Bone marrow (tissue), 2 donors: ENCODE measurements at regions not wholly inside any gene's neighbourhood (a gene's known extent, or its start where the extent isn't known, plus 50 kb on each side); places are given as distances from the start of the nearest gene placed in this dataset.
"Not testable (repeated sequence)": the region's sequence is repeated elsewhere in the genome, so short reads cannot be mapped to it uniquely, and the experiment has no call there.

Experiments
- DNase-seq, 2 donors: peaks; one replicate each; lab custom pipeline; 2025; lab: John Stamatoyannopoulos, UW

DNA sequence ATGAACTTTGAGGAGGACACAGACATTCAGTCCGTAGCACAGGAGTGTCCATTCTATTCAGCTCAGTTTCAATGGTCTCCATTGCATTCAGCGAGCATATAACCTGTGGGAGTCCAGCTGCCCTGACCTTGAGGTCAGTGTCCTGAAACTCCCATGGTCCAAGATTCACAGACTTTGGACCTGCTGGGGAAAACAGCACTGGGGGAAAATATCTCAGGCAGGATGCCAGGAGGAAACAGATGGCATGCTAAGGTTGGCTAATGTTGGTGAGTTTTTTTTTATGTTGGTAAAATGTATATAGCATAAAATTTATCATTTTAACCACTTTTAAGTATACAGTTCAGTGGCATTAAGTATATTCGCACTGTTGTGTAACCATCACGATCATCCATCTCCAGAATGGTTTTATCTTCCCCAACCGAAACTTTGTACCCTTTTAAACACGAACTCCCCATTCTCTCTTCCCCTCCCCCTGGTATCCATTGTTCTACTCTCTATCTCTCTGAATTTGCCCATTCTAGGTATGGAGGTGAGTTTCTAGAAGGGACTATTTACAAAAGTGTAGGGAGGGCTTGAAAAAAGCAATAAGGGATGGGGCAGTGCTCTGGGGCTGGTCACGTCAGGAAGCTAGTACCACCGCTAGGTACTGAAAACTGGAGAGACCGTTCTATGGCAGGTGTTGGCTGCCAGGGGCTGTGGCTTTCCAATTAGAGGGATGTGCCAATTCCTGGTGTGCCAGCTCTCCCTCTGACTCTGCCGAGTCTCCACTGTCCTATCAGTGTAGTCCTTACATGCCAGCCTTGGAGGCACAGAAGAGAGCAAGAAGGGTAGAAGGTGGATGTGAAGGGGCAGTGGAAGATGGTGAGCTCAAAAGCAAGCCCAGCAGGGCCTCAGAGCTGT lies 85.3 kb downstream of the FOXD2 start:
- DNase-seq, result no peak

DNA sequence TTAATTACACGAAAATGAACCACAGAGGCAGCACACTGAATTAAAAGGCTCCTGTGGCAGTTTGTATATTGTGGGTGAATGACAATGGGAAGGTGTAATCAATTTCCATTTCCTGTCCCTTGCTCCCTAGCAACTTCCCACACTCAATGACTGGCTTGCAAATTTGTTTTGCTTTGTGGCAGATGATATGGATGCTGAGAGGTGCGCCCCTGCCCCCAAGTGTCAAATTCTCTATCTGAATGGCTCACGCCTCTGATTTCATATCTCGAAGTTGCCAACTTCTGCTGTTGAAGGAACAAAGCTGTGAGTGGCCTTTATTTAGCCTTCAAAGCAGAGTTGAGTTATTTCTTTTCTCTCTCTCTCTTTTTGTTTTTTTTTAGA lies 86.0 kb downstream of the FOXD2 start:
- no peak for DNase-seq

GRCh38 chr1:47524272-47524671 lies 86.4 kb downstream of the FOXD2 start:
- DNase-seq, result no peak

GRCh38 chr1:47527653-47528272 lies 89.9 kb downstream of the FOXD2 start:
- no peak for DNase-seq

- no peak for DNase-seq
These were observed 91.8 kb downstream of the FOXD2 start for GRCh38 chr1:47529520-47530098.

- DNase-seq, result no peak
These were observed 95.3 kb downstream of the FOXD2 start for GRCh38 chr1:47532921-47533792.

DNA sequence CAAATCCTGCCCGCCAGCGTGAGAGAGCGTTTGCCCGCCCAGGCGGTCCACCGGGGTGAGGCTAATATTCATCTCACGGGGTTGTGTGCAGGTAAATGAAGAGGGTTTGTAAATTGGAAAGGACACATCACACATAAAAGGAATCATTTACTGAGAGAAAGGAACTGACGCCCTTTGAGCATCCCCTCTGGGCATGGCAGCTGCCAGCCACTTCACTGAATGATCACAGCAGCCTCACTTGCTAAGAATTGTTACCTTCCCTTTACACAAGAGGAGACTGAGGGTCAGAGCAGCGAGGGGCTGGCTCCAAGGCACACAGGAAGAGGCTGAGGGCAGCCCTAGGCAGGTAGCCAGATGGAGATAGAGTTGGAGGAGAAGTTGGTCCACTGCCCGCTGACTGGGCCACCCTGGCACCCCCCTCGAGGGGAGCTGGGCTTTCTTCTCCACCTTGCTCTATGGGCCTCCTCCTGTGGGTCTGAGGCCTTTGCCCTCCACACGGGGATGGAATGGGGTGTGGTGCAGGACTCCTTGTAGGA lies 96.0 kb downstream of the FOXD2 start:
- no peak for DNase-seq

GRCh38 chr1:47534436-47534835 lies 96.6 kb downstream of the FOXD2 start:
- no peak for DNase-seq

- DNase-seq, result no peak
These were observed 98.8 kb downstream of the FOXD2 start for GRCh38 chr1:47536646-47537118.

DNA sequence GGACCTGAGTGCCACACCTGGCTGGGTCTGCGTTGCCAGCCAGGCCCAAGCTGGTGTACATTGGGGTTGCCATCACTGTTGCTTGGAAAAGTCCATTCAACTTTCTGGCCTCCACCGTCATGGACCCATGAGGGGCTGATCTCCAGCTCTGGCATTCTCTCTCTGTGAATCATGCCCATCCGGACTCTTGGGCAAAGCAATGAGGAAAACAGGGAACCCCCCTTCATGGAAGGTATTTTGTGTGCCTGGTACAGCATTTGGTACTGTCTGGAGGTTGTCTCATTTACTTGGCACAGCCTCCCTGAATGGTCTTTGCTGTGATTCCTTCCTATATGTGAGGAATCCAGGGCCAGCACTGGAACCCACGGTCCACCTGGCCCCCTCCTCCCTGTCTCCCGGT lies 99.4 kb downstream of the FOXD2 start:
- no peak for DNase-seq

DNA sequence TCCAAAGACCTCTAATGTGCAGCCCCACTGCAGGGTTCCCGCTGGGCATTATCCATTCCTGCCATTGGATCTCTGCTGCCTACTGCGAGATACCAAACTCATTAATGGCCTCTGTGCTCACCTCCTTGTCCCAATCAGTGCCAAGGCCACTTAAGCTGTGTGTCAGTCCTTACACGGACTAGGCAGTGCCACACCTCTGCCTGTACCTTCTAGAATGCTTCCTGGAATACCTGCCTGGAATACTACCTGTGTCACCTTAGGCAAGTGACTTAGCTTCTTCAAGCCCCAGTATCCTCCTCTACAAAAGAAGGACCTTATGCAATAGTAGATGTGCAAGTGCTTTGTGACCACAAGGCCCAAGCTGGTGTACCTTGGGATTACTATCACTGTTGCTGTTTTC lies 100.1 kb downstream of the FOXD2 start:
- no peak for DNase-seq

GRCh38 chr1:47538530-47538929 lies 100.7 kb downstream of the FOXD2 start:
- DNase-seq, result not testable (repeated sequence)

DNA sequence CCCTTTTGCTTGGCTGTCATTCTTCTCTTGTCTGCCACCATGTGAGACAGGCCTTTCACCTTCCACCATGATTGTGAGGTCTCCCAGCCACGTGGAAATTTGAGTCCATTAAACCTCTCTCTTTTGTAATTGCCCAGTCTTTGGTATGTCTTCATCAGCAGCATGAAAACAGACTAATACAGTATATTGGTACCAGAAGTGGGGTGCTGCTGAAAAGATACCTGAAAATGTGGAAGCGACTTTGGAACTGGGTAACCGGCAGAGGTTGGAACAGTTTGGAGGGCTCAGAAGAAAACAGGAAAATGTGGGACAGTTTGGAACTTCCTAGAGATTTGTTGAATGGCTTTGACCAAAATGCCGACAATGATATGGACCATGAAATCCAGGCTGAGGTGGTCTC lies 103.9 kb downstream of the FOXD2 start:
- not testable (repeated sequence) for DNase-seq

DNA sequence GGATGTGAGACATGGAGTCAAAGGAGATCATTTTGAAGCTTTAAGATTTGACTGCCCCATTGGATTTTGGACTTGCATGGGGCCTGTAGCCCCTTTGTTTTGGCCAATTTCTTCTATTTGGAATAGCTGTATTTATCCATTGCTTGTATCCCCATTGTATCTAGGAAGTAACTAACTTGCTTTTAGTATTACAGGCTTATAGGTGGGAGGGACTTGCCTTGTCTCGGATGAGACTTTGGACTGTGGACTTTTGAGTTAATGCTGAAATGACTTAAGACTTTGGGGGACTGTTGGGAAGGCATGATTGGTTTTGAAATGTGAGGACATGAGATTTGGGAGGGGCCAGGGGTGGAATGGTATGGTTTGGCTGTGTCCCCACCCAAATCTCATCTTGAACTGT lies 105.2 kb downstream of the FOXD2 start:
- not testable (repeated sequence) for DNase-seq

- DNase-seq, result no peak
These were observed 108.2 kb downstream of the FOXD2 start for GRCh38 chr1:47545912-47546483.

GRCh38 chr1:47547753-47548573 lies 110.1 kb downstream of the FOXD2 start:
- DNase-seq, result no peak

- no peak for DNase-seq
These were observed 110.8 kb downstream of the FOXD2 start for GRCh38 chr1:47548637-47549036.

DNA sequence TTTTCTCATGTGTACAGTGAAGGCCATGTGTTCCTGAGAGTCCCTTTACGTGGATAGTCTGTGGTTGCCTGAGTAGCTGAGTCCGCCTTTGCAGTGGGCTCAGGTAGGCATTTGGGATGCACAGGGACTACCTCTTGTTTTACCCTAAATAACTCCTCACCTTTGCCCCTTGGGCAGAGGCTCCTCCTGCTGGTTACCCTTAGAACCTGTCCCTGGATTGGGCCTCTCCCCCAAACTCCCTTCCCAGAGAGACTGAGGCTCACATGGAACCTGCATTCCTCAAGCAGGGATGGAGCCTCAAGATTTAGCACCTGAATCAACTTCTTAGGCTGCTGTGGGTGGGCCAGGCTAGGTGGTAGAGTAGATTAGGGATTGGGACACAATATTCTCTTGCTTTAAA lies 111.7 kb downstream of the FOXD2 start:
- no peak for DNase-seq

DNA sequence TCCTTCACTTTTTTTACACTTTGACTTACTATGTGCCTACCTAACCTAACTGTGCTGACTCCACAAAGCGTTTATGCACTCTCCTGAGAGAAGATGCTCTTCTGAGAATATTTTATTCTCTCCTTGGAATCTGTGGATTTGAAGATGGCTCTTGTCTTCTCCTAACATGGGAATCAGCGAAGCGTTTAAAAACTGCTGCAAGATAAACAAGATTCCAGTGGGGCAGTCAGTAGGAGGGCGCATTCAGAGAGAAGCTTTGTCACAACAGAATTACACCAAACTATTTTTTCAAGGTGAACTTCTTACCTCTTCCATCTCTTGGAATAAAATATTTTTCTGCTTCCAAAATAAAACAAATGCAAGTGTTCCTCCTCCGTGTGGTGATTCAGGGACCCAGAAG lies 113.1 kb downstream of the FOXD2 start:
- no peak for DNase-seq

DNA sequence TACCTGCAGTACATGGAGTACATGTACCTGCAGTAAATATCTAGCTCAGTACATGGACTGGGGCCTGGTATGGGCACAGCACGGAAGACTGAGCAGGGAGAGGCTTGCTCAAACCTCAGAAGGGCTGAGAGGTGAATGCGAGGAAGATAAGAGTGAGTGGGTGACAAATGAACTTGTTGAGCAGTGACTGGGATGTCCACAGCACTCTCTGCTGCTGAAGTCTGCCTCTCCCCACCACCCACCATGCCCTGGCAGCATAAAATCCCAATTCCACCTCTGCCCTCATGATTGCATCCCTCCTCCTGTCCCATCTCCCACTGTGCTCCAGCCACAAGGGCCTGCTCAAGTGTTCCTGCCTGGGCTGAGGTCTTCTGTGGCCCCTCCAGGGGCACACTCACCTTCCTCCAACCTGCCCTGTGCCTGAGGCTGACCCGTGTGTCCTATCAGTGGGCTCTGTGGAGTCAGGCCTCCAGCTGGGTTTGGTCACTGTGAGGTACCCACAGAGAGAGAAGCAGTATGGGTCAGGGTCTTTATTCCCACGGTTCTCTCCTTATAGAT lies 114.2 kb downstream of the FOXD2 start:
- DNase-seq, result no peak
